HUDEP-2 (cell line): ENCODE measurements at regions not wholly inside any gene's neighbourhood (a gene's known extent, or its start where the extent isn't known, plus 50 kb on each side); places are given as distances from the start of the nearest gene placed in this dataset.
"Not testable (repeated sequence)": the region's sequence is repeated elsewhere in the genome, so short reads cannot be mapped to it uniquely, and the experiment has no call there.

Experiments used
- DNase-seq, 76 experiments: peaks; one replicate each; lab custom pipeline; 2025; ENCODE audit not compliant: unreplicated experiment in 76 of 76; lab: John Stamatoyannopoulos, UW

GRCh38 chr3:127520993-127521392, 69.5 kb downstream of the TPRA1 start:
- no peak for DNase-seq

- DNase-seq: no peak
These were observed 72.0 kb downstream of the TPRA1 start for GRCh38 chr3:127518456-127519081.

GRCh38 chr3:127512256-127512655, 78.3 kb downstream of the TPRA1 start:
- no peak for DNase-seq

- no peak for DNase-seq
These were observed 89.4 kb downstream of the TPRA1 start for GRCh38 chr3:127501177-127501576.

GRCh38 chr3:127497676-127498075, 92.9 kb downstream of the TPRA1 start:
- peak in 7 of 76 experiments; percentile 5 to 42 (median 21) for DNase-seq

- DNase-seq: no peak
These were observed 93.4 kb downstream of the TPRA1 start for GRCh38 chr3:127497166-127497565.

- no peak for DNase-seq
These were observed 94.5 kb downstream of the TPRA1 start for GRCh38 chr3:127495821-127496655.

- DNase-seq: no peak
These were observed 96.4 kb downstream of the TPRA1 start for GRCh38 chr3:127493924-127494646.

- DNase-seq: no peak
These were observed 98.1 kb downstream of the TPRA1 start for GRCh38 chr3:127492426-127492825.

GRCh38 chr3:127491909-127492308, 98.6 kb downstream of the TPRA1 start:
- no peak for DNase-seq

- no peak for DNase-seq
These were observed 99.2 kb downstream of the TPRA1 start for GRCh38 chr3:127491323-127491722.

GRCh38 chr3:127491024-127491305, 99.6 kb downstream of the TPRA1 start:
- DNase-seq: not testable (repeated sequence)

- DNase-seq: no peak
These were observed 100.1 kb downstream of the TPRA1 start for GRCh38 chr3:127490271-127491023.

- no peak for DNase-seq
These were observed 101.2 kb downstream of the TPRA1 start for GRCh38 chr3:127489357-127489756.

- DNase-seq: no peak
These were observed 101.8 kb downstream of the TPRA1 start for GRCh38 chr3:127488740-127489139.

GRCh38 chr3:127488141-127488672, 102.3 kb downstream of the TPRA1 start:
- DNase-seq: no peak

GRCh38 chr3:127487196-127487595, 103.3 kb downstream of the TPRA1 start:
- no peak for DNase-seq

- no peak for DNase-seq
These were observed 104.1 kb downstream of the TPRA1 start for GRCh38 chr3:127486321-127486944.

GRCh38 chr3:127485396-127486170, 105.0 kb downstream of the TPRA1 start:
- DNase-seq: no peak
